ENCODE measurements at regions not wholly inside any gene's neighbourhood (a gene's known extent, or its start where the extent isn't known, plus 50 kb on each side); places are given as distances from the start of the nearest gene placed in this dataset.

DNA sequence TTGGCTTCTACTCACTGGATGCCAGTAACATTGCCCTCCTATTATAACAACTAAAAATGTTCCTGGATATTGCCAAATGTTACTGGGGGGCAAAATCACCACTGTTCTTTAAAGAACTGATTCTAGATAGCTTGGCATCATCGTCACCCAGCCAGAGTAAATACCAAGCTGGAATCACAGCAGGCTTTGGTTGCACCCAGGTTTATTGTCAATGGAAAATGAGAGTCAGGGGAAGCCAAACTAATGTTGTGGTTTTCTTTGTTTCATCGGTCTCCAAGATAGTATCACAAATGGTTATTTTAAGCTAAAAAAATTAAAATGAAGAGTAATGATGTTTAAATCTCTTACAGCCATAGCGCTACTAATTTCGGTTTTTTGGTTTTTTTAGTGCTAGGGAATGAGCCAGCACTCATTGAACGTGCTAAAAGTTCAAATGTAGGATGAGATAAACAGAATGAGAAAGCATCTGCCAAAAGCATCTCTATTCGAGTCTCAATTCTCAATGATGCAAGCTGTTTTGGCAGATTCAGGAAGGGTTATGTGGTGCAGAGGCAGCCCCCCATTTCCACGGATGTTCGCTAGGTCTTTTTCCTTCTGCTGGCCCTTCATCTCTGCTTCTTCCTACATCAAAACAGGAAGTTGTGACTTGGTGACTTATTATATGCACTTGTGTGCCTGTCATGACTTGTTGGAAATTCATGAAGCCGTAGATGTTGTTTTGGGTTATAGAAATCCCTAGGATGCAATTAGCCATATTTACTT, 558.0 kb downstream of the EBF1 start:
- DNase-seq (ENCODE audit: insufficient read length, low spot score) (no peak), FAIRE-seq (no peak)
- TF ChIP-seq, protein P1, sequence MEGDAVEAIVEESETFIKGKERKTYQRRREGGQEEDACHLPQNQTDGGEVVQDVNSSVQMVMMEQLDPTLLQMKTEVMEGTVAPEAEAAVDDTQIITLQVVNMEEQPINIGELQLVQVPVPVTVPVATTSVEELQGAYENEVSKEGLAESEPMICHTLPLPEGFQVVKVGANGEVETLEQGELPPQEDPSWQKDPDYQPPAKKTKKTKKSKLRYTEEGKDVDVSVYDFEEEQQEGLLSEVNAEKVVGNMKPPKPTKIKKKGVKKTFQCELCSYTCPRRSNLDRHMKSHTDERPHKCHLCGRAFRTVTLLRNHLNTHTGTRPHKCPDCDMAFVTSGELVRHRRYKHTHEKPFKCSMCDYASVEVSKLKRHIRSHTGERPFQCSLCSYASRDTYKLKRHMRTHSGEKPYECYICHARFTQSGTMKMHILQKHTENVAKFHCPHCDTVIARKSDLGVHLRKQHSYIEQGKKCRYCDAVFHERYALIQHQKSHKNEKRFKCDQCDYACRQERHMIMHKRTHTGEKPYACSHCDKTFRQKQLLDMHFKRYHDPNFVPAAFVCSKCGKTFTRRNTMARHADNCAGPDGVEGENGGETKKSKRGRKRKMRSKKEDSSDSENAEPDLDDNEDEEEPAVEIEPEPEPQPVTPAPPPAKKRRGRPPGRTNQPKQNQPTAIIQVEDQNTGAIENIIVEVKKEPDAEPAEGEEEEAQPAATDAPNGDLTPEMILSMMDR (IDR thresholded peaks at IDR 0.05; ENCODE audit: insufficient read depth, missing control alignments): no peak

DNA sequence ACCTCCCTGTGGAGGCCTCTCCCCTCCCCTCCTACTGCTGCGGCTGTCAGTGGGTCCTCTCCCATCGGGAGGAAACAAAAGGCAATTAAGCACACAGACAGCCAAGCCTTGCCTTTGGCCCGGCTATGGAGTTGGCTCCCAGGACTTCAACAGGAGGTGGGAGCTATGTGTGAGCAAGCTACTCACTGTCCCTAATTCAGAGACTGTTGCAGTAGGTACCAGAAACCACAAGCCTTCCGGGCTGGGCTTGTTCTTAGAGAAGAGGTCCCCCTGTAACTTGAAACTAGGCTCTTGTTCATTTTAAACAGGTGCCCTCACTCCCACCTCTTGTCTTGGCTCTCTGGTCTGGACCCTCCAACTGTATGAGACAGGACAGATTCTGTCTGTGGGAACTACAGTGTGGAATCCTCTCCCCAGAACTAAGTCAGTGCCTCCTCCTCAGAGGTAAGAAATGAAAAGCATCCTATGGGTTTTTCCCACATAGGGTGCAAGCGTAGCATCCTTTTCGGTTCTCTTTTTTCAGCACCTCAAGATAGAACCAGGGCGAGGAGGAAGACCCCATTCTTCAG, 561.1 kb downstream of the EBF1 start:
- TF ChIP-seq, protein P1 (IDR thresholded peaks at IDR 0.05; ENCODE audit: insufficient read depth, missing control alignments): no peak
- FAIRE-seq (no peak), DNase-seq (ENCODE audit: insufficient read length, low spot score) (no peak)

DNA sequence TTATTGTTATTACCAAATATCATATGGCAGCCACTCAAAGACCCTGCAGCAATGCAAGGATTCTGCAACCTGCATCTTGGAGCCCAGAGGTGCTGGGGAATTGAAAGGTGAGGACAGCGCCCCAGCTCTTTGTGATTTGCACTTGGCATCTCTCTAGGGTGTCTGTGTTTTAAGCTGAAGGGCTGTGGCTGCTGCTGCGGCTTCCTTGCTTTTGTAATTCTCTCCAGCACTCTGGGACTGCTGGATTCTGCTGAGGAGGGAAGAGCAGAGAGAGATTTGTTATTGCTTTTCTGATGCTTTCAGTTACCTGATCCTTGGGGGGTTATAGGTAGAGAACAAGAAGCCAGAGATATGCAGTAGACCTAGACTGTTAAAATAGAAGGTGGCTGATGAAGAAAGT, 562.4 kb downstream of the EBF1 start:
- DNase-seq (ENCODE audit: insufficient read length, low spot score) (no peak), FAIRE-seq (no peak)
- TF ChIP-seq, protein P1 (IDR thresholded peaks at IDR 0.05; ENCODE audit: insufficient read depth, missing control alignments): no peak

DNA sequence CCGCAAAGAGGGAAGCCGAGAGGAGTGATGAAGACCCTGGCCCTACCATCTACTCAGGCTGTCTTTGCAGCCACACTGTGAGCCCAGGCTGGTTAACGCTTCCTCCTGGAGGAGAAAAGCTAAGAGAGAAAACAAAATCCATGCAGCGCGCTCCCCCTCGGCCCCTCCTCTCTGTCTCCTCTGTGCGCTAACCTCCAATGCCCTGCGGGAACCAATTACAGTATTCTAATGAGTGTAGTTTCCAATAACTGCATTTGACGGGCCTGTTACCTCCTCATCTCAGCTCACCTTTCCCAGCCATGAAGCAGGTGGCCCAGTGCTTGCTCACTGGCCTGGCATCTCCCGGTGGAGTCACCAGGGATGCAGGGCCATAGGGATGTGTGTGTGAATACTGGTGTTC, 565.5 kb downstream of the EBF1 start:
- DNase-seq (ENCODE audit: insufficient read length, low spot score): no peak
- TF ChIP-seq, protein P1 (IDR thresholded peaks at IDR 0.05; ENCODE audit: insufficient read depth, missing control alignments): no peak
- no peak for FAIRE-seq

DNA sequence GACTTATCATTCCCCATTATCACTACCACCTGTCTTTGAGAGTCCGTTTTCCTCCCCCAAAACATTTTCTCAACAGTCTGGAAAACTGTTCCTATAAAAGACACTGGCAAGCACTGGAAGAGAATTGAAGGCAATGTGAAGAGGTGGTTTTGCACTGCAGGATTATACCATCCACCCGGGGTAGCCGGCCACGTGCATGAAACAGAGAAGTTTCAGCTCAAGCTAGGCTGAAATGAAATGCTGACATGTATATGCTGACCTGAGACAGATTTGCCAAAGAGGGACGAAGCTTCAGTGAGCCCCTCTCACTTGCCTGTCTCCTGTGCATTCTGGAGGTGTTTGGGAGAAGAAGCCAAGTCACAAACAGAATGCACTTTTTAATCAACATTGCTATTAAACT, 567.0 kb downstream of the EBF1 start:
- FAIRE-seq: no peak
- TF ChIP-seq, protein P1 (IDR thresholded peaks at IDR 0.05; ENCODE audit: insufficient read depth, missing control alignments): no peak
- no peak for DNase-seq (ENCODE audit: insufficient read length, low spot score)

DNA sequence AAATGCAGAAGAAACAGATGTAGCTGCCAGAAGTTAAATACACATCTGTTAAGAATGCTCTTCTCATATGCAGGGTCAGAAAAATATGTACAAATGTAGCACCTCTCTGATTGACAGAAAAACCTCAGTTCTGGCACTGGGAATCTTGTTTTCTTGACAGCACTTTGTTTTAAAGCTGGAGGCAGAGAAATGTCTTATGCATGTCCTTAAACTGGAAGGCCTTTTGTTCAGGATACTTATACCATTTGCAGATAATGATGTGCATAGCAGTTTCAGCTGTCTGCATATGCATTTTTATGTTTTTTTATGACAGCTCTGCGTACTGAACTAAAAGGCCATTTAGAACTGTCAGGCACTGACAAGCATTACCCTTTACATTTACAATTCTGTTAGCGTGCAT, 567.9 kb downstream of the EBF1 start:
- DNase-seq (ENCODE audit: insufficient read length, low spot score) (no peak), FAIRE-seq (no peak)
- TF ChIP-seq, protein P1 (IDR thresholded peaks at IDR 0.05; ENCODE audit: insufficient read depth, missing control alignments): no peak

DNA sequence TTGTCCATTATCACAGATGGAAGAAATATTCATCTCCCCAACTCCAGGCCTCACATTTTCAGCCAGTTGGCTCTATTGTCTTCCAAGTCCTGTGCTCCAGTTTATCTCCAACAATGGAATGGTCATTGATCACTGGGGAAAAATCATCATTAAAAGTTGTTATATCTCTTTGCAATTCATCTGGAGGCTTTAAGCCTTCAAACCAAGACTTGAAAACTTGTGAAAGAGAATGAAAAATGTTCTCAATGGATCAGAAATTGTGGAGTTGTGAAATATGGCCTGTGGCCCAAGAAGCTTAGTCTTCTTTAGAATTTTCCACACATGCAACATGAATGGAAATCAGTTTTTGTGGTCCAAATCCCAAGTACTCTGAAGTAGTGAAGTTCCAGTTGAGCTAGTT, 569.6 kb downstream of the EBF1 start:
- DNase-seq (ENCODE audit: insufficient read length, low spot score) (no peak), FAIRE-seq (no peak)
- TF ChIP-seq, protein P1 (IDR thresholded peaks at IDR 0.05; ENCODE audit: insufficient read depth, missing control alignments): no peak

All from D721Med (cell line).